T-cell (primary cell): ENCODE measurements at regions not wholly inside any gene's neighbourhood (a gene's known extent, or its start where the extent isn't known, plus 50 kb on each side); places are given as distances from the start of the nearest gene placed in this dataset.

ENCODE experiments used
- ATAC-seq, 4 experiments: fragments of 200-7000 bp in 3 of 4; fragments of 150-1000 bp in 1 of 4; cut with Tn5 transposase; replicated peaks in 1 of 4; 1 replicate in 3 of 4; 2 replicates in 1 of 4; pipeline ENCODE4 v1.10.0; 2021; ENCODE audit warnings: moderate library complexity in 3 of 4, mild to moderate bottlenecking in 2 of 4, moderate number of reproducible peaks in 1 of 4
- CTCF ChIA-PET, 2 donors: fragments of 300-600 bp; sonication (Branson Sonifier 250); formaldehyde crosslinking; loops; one replicate each; lab custom pipeline; 2022; ENCODE audit warnings: antibody characterized with exemption in 2 of 2; lab: Charles Lee
- POLR2A ChIA-PET, 2 donors: fragments of 300-600 bp; sonication (Branson Sonifier 250); formaldehyde crosslinking; loops; one replicate each; lab custom pipeline; 2022; ENCODE audit warnings: antibody characterized with exemption in 2 of 2; lab: Charles Lee
- DNase-seq, 35 experiments: peaks; one replicate each; pipeline versions ENCODE4 v3.0.0 to v3.0.0-alpha.2; 2013 to 2023
- H3K27ac ChIP-seq: one replicate; pipeline ENCODE4 v1.5.1; 2013; ENCODE audit warnings: low read length
- H3K27me3 ChIP-seq, 2 experiments: replicated peaks in 1 of 2; 1 replicate in 1 of 2; 2 replicates in 1 of 2; pipeline versions ENCODE4 v1.6.1 to v1.7.0; 2013; ENCODE audit warnings: low read length in 1 of 2, mixed read lengths in 1 of 2; ENCODE audit not compliant: control insufficient read depth in 2 of 2, insufficient read depth in 2 of 2; ENCODE audit errors: extremely low read depth in 1 of 2
- H3K36me3 ChIP-seq, 2 donors: 1 replicate in 1 of 2; 2 replicates in 1 of 2; pipeline versions ENCODE4 v1.6.1 to v1.7.0; 2013; ENCODE audit warnings: low read length in 1 of 2; ENCODE audit not compliant: control insufficient read depth in 2 of 2, insufficient read depth in 1 of 2; ENCODE audit errors: extremely low read depth in 1 of 2
- H3K4me1 ChIP-seq, 2 experiments: 1 replicate in 1 of 2; 2 replicates in 1 of 2; pipeline versions ENCODE4 v1.6.1 to v1.7.0; 2013; ENCODE audit warnings: low read length in 2 of 2, mixed read lengths in 1 of 2; ENCODE audit not compliant: insufficient read depth in 2 of 2, control insufficient read depth in 1 of 2; ENCODE audit errors: extremely low read depth in 1 of 2
- H3K4me3 ChIP-seq, 2 donors: 1 replicate in 1 of 2; 2 replicates in 1 of 2; pipeline versions ENCODE4 v1.5.1 to v1.7.0; 2013; ENCODE audit warnings: mild to moderate bottlenecking in 2 of 2, low read length in 1 of 2, moderate library complexity in 1 of 2; ENCODE audit not compliant: control insufficient read depth in 1 of 2; ENCODE audit errors: extremely low read depth in 1 of 2
- H3K9me3 ChIP-seq: 2 replicates; pipeline ENCODE4 v1.7.0; 2013
- H3K27ac Mint-ChIP-seq, 2 donors: one replicate each; pipeline ENCODE4 v1.8.0; 2020 to 2021; ENCODE audit warnings: mild to moderate bottlenecking in 2 of 2, mixed read lengths in 2 of 2
- H3K27me3 Mint-ChIP-seq, 2 donors: one replicate each; pipeline ENCODE4 v1.8.0; 2021 to 2022; ENCODE audit warnings: mixed read lengths in 2 of 2
- H3K36me3 Mint-ChIP-seq: one replicate; pipeline ENCODE4 v1.8.0; 2021; ENCODE audit warnings: mixed read lengths
- H3K4me1 Mint-ChIP-seq, 3 donors: one replicate each; pipeline ENCODE4 v1.8.0; 2020 to 2022; ENCODE audit warnings: mixed read lengths in 3 of 3, mild to moderate bottlenecking in 1 of 3
- H3K4me3 Mint-ChIP-seq, 3 donors: one replicate each; pipeline ENCODE4 v1.8.0; 2020 to 2022; ENCODE audit warnings: mild to moderate bottlenecking in 3 of 3, mixed read lengths in 3 of 3, moderate library complexity in 3 of 3
- H3K9me3 Mint-ChIP-seq, 3 donors: one replicate each; pipeline ENCODE4 v1.8.0; 2020 to 2022; ENCODE audit warnings: mixed read lengths in 3 of 3
- WGBS: methylation state at CpG from one replicate; pipeline ENCODE4 v1.1.5; 2013; ENCODE audit warnings: missing lambda C conversion rate; ENCODE audit not compliant: insufficient coverage; 5-methylcytosine and 5-hydroxymethylcytosine counted together

GRCh38 chrX:106391284-106391911 is 220.4 kb upstream of the RADX start:
- Histone ChIP-seq H3K36me3 (no peaks in the 10 kb centered on the region), H3K4me3 (no peak overlapping the region), H3K27ac (no peak overlapping the region), H3K4me1 (no peaks in the 10 kb centered on the region), H3K27me3 (no peaks in the 10 kb centered on the region), H3K9me3 (no peaks in the 10 kb centered on the region)
- Mint-ChIP-seq H3K9me3 (no peaks in the 10 kb centered on the region), H3K27ac (no peak overlapping the region), H3K36me3 (no peaks in the 10 kb centered on the region), H3K4me3 (no peak overlapping the region), H3K4me1 (no peaks in the 10 kb centered on the region), H3K27me3 (peaks cover 0 to 15% of the 10 kb centered on the region in 2 donors)
- no peak for DNase-seq
- CTCF ChIA-PET = no interaction called here
- WGBS = no CpG with 5 or more reads among the region's 4 CpGs
- no peak for ATAC-seq
- POLR2A ChIA-PET = no interaction called here

GRCh38 chrX:106392346-106392745 is 219.4 kb upstream of the RADX start:
- Mint-ChIP-seq H3K27ac (no peak overlapping the region), H3K4me3 (no peak overlapping the region), H3K9me3 (no peaks in the 10 kb centered on the region), H3K4me1 (no peaks in the 10 kb centered on the region), H3K36me3 (no peaks in the 10 kb centered on the region), H3K27me3 (peaks cover 0 to 24% of the 10 kb centered on the region in 2 donors)
- H3K4me1 ChIP-seq = no peaks in the 10 kb centered on the region
- no peak overlapping the region for H3K4me3 ChIP-seq
- H3K36me3 ChIP-seq = no peaks in the 10 kb centered on the region
- WGBS = no CpG with 5 or more reads among the region's 1 CpG
- ChIA-PET POLR2A (no interaction called here), CTCF (interaction anchor here in 1 of 2 donors (0.7 kb wide), 1 partner anchor 437 kb away, joined by 3 read pairs; no protein-coding TSS in a partner anchor)
- no peaks in the 10 kb centered on the region for H3K27me3 ChIP-seq
- no peak overlapping the region for H3K27ac ChIP-seq
- ATAC-seq (no peak), DNase-seq (no peak)
- H3K9me3 ChIP-seq = no peaks in the 10 kb centered on the region

- POLR2A ChIA-PET = no interaction called here
- Histone ChIP-seq H3K9me3 (no peaks in the 10 kb centered on the region), H3K36me3 (no peaks in the 10 kb centered on the region), H3K27me3 (no peaks in the 10 kb centered on the region), H3K4me3 (no peak overlapping the region), H3K27ac (no peak overlapping the region), H3K4me1 (no peaks in the 10 kb centered on the region)
- Mint-ChIP-seq H3K4me3 (no peak overlapping the region), H3K4me1 (no peaks in the 10 kb centered on the region), H3K27ac (no peak overlapping the region), H3K36me3 (no peaks in the 10 kb centered on the region), H3K27me3 (peaks cover 0 to 39% of the 10 kb centered on the region in 2 donors), H3K9me3 (no peaks in the 10 kb centered on the region)
- ATAC-seq (no peak), DNase-seq (no peak)
- CTCF ChIA-PET = no interaction called here
Measured at GRCh38 chrX:106397788-106398538, 213.8 kb upstream of the RADX start.

- Histone ChIP-seq H3K27ac (no peak overlapping the region), H3K27me3 (no peaks in the 10 kb centered on the region), H3K9me3 (no peaks in the 10 kb centered on the region), H3K4me1 (no peaks in the 10 kb centered on the region), H3K4me3 (no peak overlapping the region), H3K36me3 (no peaks in the 10 kb centered on the region)
- ChIA-PET CTCF (interaction anchor here in 1 of 2 donors (0.6 kb wide), 1 partner anchor 1735 kb away, joined by 3 read pairs; no protein-coding TSS in a partner anchor), POLR2A (no interaction called here)
- ATAC-seq (no peak), DNase-seq (no peak)
- H3K27ac Mint-ChIP-seq = no peak overlapping the region
- H3K4me1 Mint-ChIP-seq = no peaks in the 10 kb centered on the region
- no peaks in the 10 kb centered on the region for H3K9me3 Mint-ChIP-seq
- H3K36me3 Mint-ChIP-seq = no peaks in the 10 kb centered on the region
- H3K27me3 Mint-ChIP-seq = peaks cover 0 to 28% of the 10 kb centered on the region in 2 donors
- no peak overlapping the region for H3K4me3 Mint-ChIP-seq
- no CpG with 5 or more reads among the region's 10 CpGs for WGBS
Measured at GRCh38 chrX:106401965-106402559, 209.7 kb upstream of the RADX start.

GRCh38 chrX:106404512-106404911 is 207.3 kb upstream of the RADX start:
- Histone ChIP-seq H3K36me3 (no peaks in the 10 kb centered on the region), H3K9me3 (no peaks in the 10 kb centered on the region), H3K4me1 (no peaks in the 10 kb centered on the region), H3K27ac (no peak overlapping the region), H3K4me3 (no peak overlapping the region), H3K27me3 (no peaks in the 10 kb centered on the region)
- no CpG with 5 or more reads among the region's 1 CpG for WGBS
- H3K27ac Mint-ChIP-seq = no peak overlapping the region
- ChIA-PET CTCF (no interaction called here), POLR2A (no interaction called here)
- no peak overlapping the region for H3K4me3 Mint-ChIP-seq
- peaks cover 0 to 35% of the 10 kb centered on the region in 2 donors for H3K27me3 Mint-ChIP-seq
- no peaks in the 10 kb centered on the region for H3K9me3 Mint-ChIP-seq
- DNase-seq (no peak), ATAC-seq (no peak)
- H3K36me3 Mint-ChIP-seq = no peaks in the 10 kb centered on the region
- H3K4me1 Mint-ChIP-seq = no peaks in the 10 kb centered on the region

DNA sequence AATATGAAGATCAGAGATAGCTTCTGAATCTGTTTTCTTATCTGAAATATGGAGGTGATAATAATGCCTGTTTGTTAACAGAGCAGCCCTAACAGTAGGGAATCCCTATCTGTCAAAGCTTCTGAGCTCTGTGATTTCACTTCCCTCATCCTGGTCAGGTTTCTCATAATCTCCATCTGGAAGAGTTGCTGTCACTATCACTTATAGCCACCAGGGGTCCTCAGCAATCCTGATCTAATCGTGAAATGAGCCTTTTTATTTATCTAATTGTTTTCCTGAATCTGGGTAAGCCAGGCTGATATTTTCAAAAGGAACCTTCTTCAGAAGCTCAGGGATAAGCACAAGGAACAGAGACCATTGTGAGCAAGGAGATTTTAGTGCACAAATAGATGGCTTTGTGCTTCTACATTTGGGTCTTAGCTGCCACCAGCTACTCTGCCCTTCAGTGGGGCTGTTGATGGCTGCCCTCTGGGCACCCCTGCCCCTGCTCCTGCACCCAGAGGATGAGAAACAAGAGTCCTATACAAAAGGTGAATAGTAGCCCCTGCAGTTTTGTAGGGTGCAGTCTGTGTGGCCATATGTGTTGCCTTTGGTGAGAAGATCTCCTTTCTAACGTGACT is 196.4 kb upstream of the RADX start:
- WGBS = no CpG with 5 or more reads among the region's 2 CpGs

More for the DNA sequence above, 196.4 kb upstream of the RADX start:
- H3K36me3 Mint-ChIP-seq = no peaks in the 10 kb centered on the region
- H3K9me3 ChIP-seq = no peaks in the 10 kb centered on the region
- peaks cover 0 to 7% of the 10 kb centered on the region in 2 donors for H3K27me3 Mint-ChIP-seq
- no peaks in the 10 kb centered on the region for H3K4me1 ChIP-seq
- ChIA-PET CTCF (interaction anchor here (1.0 to 2.1 kb wide), 3 partner anchors 10 to 205 kb away, joined by 3 to 5 read pairs (median 4); no protein-coding TSS in a partner anchor), POLR2A (no interaction called here)
- ATAC-seq = no peak
- H3K27ac ChIP-seq = no peak overlapping the region
- H3K4me1 Mint-ChIP-seq = no peaks in the 10 kb centered on the region
- no peak overlapping the region for H3K27ac Mint-ChIP-seq
- no peaks in the 10 kb centered on the region for H3K27me3 ChIP-seq
- DNase-seq = peak in 2 of 35 experiments; percentile 2 to 26
- H3K36me3 ChIP-seq = no peaks in the 10 kb centered on the region
- H3K4me3 ChIP-seq = no peak overlapping the region
- no peaks in the 10 kb centered on the region for H3K9me3 Mint-ChIP-seq
- H3K4me3 Mint-ChIP-seq = no peak overlapping the region
